ENCODE measurements at regions not wholly inside any gene's neighbourhood (a gene's known extent, or its start where the extent isn't known, plus 50 kb on each side); places are given as distances from the start of the nearest gene placed in this dataset.

DNA sequence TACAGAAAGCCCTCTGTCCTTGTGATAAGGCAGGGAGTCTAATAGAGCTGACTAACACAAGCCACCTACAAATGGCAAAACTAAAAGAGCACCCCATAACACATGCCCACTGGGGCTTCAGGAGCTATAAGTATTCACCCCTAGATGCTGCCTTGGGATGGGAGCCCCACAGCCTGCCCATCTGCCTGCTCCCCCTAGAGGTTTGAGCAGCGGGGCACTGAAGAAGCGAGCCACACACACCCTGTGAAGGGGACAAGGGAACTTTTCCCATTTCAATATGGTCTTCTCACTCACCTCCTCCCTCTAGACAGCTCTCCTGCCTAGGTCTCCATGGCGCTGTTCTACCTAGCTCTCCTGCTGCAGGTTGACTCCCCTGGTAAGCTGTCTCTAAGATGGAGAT is 261.0 kb downstream of the SHQ1 start:
- H3K4me3 ChIP-seq (ENCODE audit: low read depth in 1 of 2, low read length in 2 of 2), result no peak overlapping the region
- H3K27ac ChIP-seq (ENCODE audit: low read depth, low read length), result no peak overlapping the region
- H3K36me3 ChIP-seq (ENCODE audit: insufficient read depth, low read length), result no peaks in the 10 kb centered on the region
- H3K4me1 ChIP-seq (ENCODE audit: insufficient read depth, low read length), result peaks cover 18% of the 10 kb centered on the region
- H3K9me3 ChIP-seq (ENCODE audit: low read length), result no peaks in the 10 kb centered on the region
- no peak overlapping the region for H3K9ac ChIP-seq (ENCODE audit: low read length)
- H3K27me3 ChIP-seq (ENCODE audit: control insufficient read depth in 1 of 2, insufficient read depth in 2 of 2, low read length in 2 of 2), result no peaks in the 10 kb centered on the region

DNA sequence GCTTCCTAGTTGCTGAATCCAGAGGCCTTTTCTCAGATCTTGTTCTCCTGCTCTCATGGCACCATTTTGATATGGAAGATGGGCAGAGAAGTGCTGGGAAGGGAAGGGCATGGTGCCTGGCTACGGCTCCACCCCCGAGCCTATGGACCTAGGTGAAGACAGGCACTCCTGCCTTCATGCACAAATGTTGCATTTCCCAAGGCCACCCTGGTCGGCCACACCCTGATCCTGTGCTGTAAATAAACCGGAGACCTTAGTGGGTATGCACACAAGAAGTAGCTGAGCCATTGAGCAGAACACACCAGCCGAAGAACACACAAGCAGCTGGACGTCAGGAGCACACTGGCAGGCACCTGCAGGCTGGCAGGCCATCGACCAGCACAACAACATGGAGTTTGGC is 261.6 kb downstream of the SHQ1 start:
- Histone ChIP-seq H3K36me3 (ENCODE audit: insufficient read depth, low read length) (no peaks in the 10 kb centered on the region), H3K4me1 (ENCODE audit: insufficient read depth, low read length) (peaks cover 12% of the 10 kb centered on the region), H3K9ac (ENCODE audit: low read length) (no peak overlapping the region), H3K4me3 (ENCODE audit: low read depth in 1 of 2, low read length in 2 of 2) (no peak overlapping the region), H3K27me3 (ENCODE audit: control insufficient read depth in 1 of 2, insufficient read depth in 2 of 2, low read length in 2 of 2) (no peaks in the 10 kb centered on the region), H3K9me3 (ENCODE audit: low read length) (no peaks in the 10 kb centered on the region), H3K27ac (ENCODE audit: low read depth, low read length) (no peak overlapping the region)

DNA sequence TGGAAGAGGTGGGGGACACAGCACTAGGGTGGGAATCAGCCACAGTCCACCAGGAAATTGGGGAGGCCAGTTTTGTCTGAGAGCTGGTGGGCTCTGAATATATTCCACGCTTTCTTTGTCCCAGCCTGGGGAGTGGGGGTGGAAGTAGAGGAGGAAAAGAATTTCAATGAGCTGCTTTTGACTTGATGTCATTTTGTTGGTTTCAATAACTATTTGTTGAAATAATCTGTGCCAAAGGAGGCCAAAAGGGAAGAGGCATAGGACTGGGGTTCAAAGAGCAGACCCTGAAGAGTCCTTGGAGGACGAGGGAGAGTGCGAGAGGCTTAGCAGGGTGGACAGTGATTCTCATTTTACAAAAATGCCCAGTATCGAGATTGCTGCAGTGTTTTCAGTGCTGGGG is 262.3 kb downstream of the SHQ1 start:
- peaks cover 6% of the 10 kb centered on the region for H3K4me1 ChIP-seq (ENCODE audit: insufficient read depth, low read length)
- no peak overlapping the region for H3K27ac ChIP-seq (ENCODE audit: low read depth, low read length)
- no peaks in the 10 kb centered on the region for H3K27me3 ChIP-seq (ENCODE audit: control insufficient read depth in 1 of 2, insufficient read depth in 2 of 2, low read length in 2 of 2)
- no peaks in the 10 kb centered on the region for H3K9me3 ChIP-seq (ENCODE audit: low read length)
- H3K36me3 ChIP-seq (ENCODE audit: insufficient read depth, low read length), result no peaks in the 10 kb centered on the region
- no peak overlapping the region for H3K4me3 ChIP-seq (ENCODE audit: low read depth in 1 of 2, low read length in 2 of 2)
- no peak overlapping the region for H3K9ac ChIP-seq (ENCODE audit: low read length)

DNA sequence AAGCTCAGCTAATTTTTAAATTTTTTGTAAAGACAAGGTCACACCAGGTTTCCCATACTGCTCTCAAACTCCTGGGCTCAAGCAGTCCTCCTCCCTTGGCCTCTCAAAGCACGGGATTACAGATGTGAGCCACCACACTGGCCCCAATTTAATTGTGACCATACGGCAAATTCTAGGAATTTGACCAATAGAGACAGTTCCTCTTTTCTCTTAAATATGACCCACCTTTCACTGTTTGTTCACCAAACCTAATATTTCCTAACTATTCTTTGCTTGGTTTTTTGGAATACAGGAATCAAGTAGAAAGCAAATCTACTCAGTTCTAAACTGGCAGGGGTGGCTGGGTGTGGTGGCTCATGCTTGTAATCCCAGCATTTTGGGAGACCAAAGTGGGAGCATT is 264.0 kb downstream of the SHQ1 start:
- Histone ChIP-seq H3K9ac (ENCODE audit: low read length) (no peak overlapping the region), H3K9me3 (ENCODE audit: low read length) (no peaks in the 10 kb centered on the region), H3K4me1 (ENCODE audit: insufficient read depth, low read length) (no peaks in the 10 kb centered on the region), H3K27me3 (ENCODE audit: control insufficient read depth in 1 of 2, insufficient read depth in 2 of 2, low read length in 2 of 2) (no peaks in the 10 kb centered on the region), H3K27ac (ENCODE audit: low read depth, low read length) (no peak overlapping the region), H3K36me3 (ENCODE audit: insufficient read depth, low read length) (no peaks in the 10 kb centered on the region), H3K4me3 (ENCODE audit: low read depth in 1 of 2, low read length in 2 of 2) (no peak overlapping the region)

DNA sequence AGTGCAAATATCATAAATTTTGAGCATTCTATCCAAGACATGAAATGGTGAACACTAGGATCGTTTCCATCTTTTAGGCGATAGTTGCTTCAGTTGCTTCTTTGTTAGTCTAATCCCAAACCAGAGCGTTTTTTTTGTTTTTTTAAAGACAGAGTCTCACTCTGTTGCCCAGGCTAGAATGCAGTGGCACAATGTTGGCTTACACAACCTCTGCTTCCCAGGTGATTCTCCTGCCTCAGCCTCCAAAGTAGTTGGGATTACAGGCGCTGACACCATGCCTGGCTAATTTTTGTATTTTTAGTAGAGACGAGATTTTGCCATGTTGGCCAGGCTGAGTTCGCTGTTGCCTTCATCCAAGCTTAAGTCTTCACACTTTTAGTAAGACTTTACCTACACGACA is 265.3 kb downstream of the SHQ1 start:
- H3K9ac ChIP-seq (ENCODE audit: low read length), result no peak overlapping the region
- no peak overlapping the region for H3K4me3 ChIP-seq (ENCODE audit: low read depth in 1 of 2, low read length in 2 of 2)
- no peaks in the 10 kb centered on the region for H3K36me3 ChIP-seq (ENCODE audit: insufficient read depth, low read length)
- H3K9me3 ChIP-seq (ENCODE audit: low read length), result no peaks in the 10 kb centered on the region
- no peaks in the 10 kb centered on the region for H3K27me3 ChIP-seq (ENCODE audit: control insufficient read depth in 1 of 2, insufficient read depth in 2 of 2, low read length in 2 of 2)
- H3K27ac ChIP-seq (ENCODE audit: low read depth, low read length), result no peak overlapping the region
- H3K4me1 ChIP-seq (ENCODE audit: insufficient read depth, low read length), result no peaks in the 10 kb centered on the region

DNA sequence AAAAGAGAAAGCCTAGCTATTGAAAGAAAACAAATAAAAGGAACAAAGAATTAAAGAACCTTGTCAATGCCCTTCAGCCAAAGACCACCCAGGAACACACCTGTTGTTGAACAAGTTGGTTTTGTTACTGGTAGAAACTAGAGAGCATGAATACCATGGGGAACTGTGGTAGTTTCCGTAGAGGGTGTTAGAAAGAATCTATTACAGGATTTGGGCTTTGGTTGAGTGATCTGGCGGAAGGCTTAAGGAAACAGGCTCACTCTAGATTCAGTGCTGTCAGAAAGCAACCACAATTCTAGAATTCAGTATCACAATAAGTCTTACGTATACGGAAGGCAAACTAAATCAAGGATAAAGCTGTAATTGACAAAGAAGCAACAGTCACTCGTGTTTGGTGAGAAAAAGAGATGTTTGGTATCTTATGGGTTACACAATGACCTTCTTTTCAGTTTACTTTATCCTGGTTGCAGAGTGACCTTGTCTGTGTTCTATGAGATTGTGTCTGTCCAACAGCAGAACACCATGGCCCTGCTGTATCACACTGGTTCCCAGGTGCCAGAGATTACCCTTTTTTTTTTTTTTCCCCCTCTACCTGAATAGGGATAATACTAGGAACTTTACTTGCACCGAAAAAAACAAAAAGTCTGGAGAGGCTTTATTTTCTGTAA is 265.9 kb downstream of the SHQ1 start:
- H3K4me1 ChIP-seq (ENCODE audit: insufficient read depth, low read length), result no peaks in the 10 kb centered on the region
- H3K9me3 ChIP-seq (ENCODE audit: low read length), result no peaks in the 10 kb centered on the region
- no peaks in the 10 kb centered on the region for H3K27me3 ChIP-seq (ENCODE audit: control insufficient read depth in 1 of 2, insufficient read depth in 2 of 2, low read length in 2 of 2)
- no peak overlapping the region for H3K27ac ChIP-seq (ENCODE audit: low read depth, low read length)
- H3K36me3 ChIP-seq (ENCODE audit: insufficient read depth, low read length), result no peaks in the 10 kb centered on the region
- no peak overlapping the region for H3K9ac ChIP-seq (ENCODE audit: low read length)
- no peak overlapping the region for H3K4me3 ChIP-seq (ENCODE audit: low read depth in 1 of 2, low read length in 2 of 2)

DNA sequence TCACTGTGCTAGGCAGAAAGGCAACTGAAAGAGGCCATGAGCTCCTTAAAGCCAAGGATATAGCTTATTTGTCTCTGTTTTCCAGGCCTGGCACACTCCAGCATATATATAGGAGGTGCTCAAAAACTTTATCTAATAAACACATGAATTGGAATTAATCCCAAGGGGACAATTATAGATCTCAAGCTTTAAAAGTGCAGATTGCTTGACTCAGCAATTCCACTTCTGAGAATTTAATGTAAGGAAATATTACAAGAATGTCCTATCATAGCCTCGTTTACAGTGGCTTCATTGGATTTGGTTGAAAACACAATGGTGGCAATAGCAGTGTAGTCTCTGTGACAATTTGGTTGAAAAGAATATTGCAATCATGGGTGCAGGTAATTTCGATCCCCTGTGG is 267.3 kb downstream of the SHQ1 start:
- no peaks in the 10 kb centered on the region for H3K36me3 ChIP-seq (ENCODE audit: insufficient read depth, low read length)
- no peaks in the 10 kb centered on the region for H3K27me3 ChIP-seq (ENCODE audit: control insufficient read depth in 1 of 2, insufficient read depth in 2 of 2, low read length in 2 of 2)
- H3K9ac ChIP-seq (ENCODE audit: low read length), result no peak overlapping the region
- no peak overlapping the region for H3K27ac ChIP-seq (ENCODE audit: low read depth, low read length)
- no peaks in the 10 kb centered on the region for H3K9me3 ChIP-seq (ENCODE audit: low read length)
- no peaks in the 10 kb centered on the region for H3K4me1 ChIP-seq (ENCODE audit: insufficient read depth, low read length)
- H3K4me3 ChIP-seq (ENCODE audit: low read depth in 1 of 2, low read length in 2 of 2), result no peak overlapping the region

DNA sequence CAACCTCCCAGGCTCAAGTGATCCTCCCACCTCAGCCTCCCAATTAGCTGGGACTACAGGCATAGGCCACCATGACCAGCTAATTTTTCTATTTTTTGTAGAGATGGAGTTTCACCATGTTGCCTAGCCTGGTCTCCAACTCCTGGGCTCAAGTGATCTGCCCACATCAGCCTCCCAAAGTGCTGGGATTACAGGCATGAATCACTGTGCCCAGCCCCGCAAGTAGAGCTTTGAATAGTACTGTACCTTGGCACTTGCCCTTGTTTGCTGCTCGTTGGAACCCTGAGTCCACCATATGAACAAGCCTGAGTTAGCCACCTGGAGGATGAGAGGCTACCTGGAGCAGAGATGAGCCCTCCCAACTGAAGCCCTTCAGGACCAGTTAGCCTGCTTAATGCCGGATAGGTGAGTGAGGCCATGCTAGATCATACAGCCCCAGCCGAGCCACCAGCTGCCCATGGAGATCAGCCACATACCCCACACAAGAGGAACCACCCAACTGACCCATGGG is 267.9 kb downstream of the SHQ1 start:
- H3K9ac ChIP-seq (ENCODE audit: low read length), result no peak overlapping the region
- H3K36me3 ChIP-seq (ENCODE audit: insufficient read depth, low read length), result no peaks in the 10 kb centered on the region
- H3K4me1 ChIP-seq (ENCODE audit: insufficient read depth, low read length), result no peaks in the 10 kb centered on the region
- H3K4me3 ChIP-seq (ENCODE audit: low read depth in 1 of 2, low read length in 2 of 2), result no peak overlapping the region
- no peaks in the 10 kb centered on the region for H3K9me3 ChIP-seq (ENCODE audit: low read length)
- no peaks in the 10 kb centered on the region for H3K27me3 ChIP-seq (ENCODE audit: control insufficient read depth in 1 of 2, insufficient read depth in 2 of 2, low read length in 2 of 2)
- no peak overlapping the region for H3K27ac ChIP-seq (ENCODE audit: low read depth, low read length)

DNA sequence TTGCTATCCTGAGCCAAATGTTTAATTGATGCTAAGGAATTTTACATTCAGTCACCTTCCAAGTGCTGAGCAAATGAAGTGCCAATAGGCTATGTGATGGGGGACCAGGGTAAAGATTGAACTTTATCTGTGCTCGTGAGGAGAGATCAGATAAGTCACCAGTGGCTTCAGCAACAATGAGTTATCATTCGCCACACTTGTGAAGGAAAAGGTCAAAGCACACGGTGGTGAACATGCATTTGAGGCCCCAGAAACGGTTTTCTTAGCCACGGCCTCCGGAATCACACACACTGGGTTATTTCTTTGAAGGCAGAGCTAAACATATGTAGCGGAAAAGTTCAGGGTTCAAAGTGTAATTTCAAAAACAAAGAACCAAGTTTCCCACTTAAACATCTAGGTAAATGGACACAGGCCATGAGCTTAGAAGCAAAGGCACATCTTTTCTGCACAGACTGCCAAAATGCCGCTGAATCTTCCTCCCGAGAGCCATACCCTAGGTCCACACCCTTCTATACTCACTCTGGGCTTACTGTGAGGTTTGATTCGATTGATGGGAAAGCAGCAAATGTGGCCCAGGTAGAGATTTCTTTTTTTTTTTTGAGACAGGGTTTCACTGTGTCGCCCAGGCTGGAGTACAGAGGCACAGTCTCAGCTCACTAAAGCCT is 268.5 kb downstream of the SHQ1 start:
- H3K9me3 ChIP-seq (ENCODE audit: low read length), result no peaks in the 10 kb centered on the region
- no peaks in the 10 kb centered on the region for H3K4me1 ChIP-seq (ENCODE audit: insufficient read depth, low read length)
- H3K27me3 ChIP-seq (ENCODE audit: control insufficient read depth in 1 of 2, insufficient read depth in 2 of 2, low read length in 2 of 2), result no peaks in the 10 kb centered on the region
- no peak overlapping the region for H3K4me3 ChIP-seq (ENCODE audit: low read depth in 1 of 2, low read length in 2 of 2)
- no peak overlapping the region for H3K27ac ChIP-seq (ENCODE audit: low read depth, low read length)
- no peaks in the 10 kb centered on the region for H3K36me3 ChIP-seq (ENCODE audit: insufficient read depth, low read length)
- no peak overlapping the region for H3K9ac ChIP-seq (ENCODE audit: low read length)

DNA sequence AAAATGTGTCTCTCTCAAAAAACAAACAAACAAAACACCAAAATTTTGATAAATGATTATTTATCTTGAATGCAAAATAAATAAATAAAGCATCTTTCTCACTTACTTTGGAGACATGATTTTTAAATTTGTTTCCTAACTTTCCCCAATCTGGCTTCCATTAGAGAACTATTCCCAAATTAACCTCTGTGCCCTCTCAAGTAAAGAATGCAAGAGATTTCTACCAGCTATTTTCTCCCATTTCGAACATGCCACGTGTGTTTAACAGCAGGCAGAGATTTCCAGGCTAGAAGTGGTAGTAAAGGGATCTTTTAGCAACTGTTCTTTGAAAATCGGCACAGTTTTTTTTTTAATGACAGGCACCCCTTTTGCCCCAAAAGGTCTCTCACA is 269.1 kb downstream of the SHQ1 start:
- Histone ChIP-seq H3K4me1 (ENCODE audit: insufficient read depth, low read length) (no peaks in the 10 kb centered on the region), H3K27me3 (ENCODE audit: control insufficient read depth in 1 of 2, insufficient read depth in 2 of 2, low read length in 2 of 2) (no peaks in the 10 kb centered on the region), H3K9me3 (ENCODE audit: low read length) (no peaks in the 10 kb centered on the region), H3K4me3 (ENCODE audit: low read depth in 1 of 2, low read length in 2 of 2) (no peak overlapping the region), H3K36me3 (ENCODE audit: insufficient read depth, low read length) (no peaks in the 10 kb centered on the region), H3K9ac (ENCODE audit: low read length) (no peak overlapping the region), H3K27ac (ENCODE audit: low read depth, low read length) (no peak overlapping the region)

DNA sequence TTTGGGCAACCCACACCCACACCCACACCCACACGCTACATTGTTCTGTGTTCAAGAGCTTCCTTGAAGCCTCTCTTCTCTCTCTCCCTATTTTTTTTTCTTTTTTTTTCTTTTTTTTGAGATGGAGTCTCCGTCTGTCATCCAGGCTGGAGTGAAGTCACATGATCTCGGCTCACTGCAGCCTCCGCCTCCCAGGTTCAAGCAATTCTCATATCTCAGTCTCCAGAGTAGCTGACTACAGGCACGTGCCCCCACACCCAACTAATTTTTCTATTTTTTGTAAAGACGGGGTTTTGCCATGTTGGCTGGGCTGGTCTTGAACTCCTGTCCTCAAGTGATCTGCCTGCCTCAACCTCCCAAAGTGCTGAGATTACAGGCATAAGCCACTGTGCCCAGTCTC is 271.1 kb downstream of the SHQ1 start:
- no peaks in the 10 kb centered on the region for H3K36me3 ChIP-seq (ENCODE audit: insufficient read depth, low read length)
- no peak overlapping the region for H3K4me3 ChIP-seq (ENCODE audit: low read depth in 1 of 2, low read length in 2 of 2)
- H3K27me3 ChIP-seq (ENCODE audit: control insufficient read depth in 1 of 2, insufficient read depth in 2 of 2, low read length in 2 of 2), result no peaks in the 10 kb centered on the region
- no peaks in the 10 kb centered on the region for H3K4me1 ChIP-seq (ENCODE audit: insufficient read depth, low read length)
- H3K9ac ChIP-seq (ENCODE audit: low read length), result no peak overlapping the region
- no peak overlapping the region for H3K27ac ChIP-seq (ENCODE audit: low read depth, low read length)
- no peaks in the 10 kb centered on the region for H3K9me3 ChIP-seq (ENCODE audit: low read length)

DNA sequence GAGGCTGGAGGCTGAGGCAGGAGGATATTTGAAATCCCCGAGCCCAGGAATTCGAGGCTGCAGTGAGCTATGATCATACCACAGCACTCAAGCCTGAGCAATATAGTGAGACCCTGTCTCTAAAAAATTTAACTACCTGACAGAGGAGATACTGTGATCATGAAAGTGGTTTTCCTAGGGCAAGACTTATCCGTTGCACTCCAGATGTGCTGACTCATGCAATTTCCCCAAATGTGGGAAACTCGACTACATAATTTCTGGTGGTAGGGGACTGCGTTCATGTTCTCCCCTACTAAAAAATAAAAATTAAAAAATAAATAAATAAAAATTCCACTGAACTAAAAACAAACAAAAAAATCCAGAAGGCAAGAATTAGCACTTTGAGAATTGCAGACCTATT is 271.7 kb downstream of the SHQ1 start:
- no peaks in the 10 kb centered on the region for H3K9me3 ChIP-seq (ENCODE audit: low read length)
- H3K36me3 ChIP-seq (ENCODE audit: insufficient read depth, low read length), result no peaks in the 10 kb centered on the region
- H3K27me3 ChIP-seq (ENCODE audit: control insufficient read depth in 1 of 2, insufficient read depth in 2 of 2, low read length in 2 of 2), result no peaks in the 10 kb centered on the region
- no peak overlapping the region for H3K27ac ChIP-seq (ENCODE audit: low read depth, low read length)
- H3K4me3 ChIP-seq (ENCODE audit: low read depth in 1 of 2, low read length in 2 of 2), result no peak overlapping the region
- H3K9ac ChIP-seq (ENCODE audit: low read length), result no peak overlapping the region
- no peaks in the 10 kb centered on the region for H3K4me1 ChIP-seq (ENCODE audit: insufficient read depth, low read length)

Measured in muscle layer of colon (tissue), 2 donors.